ENCODE measurements at regions not wholly inside any gene's neighbourhood (a gene's known extent, or its start where the extent isn't known, plus 50 kb on each side); places are given as distances from the start of the nearest gene placed in this dataset.

DNA sequence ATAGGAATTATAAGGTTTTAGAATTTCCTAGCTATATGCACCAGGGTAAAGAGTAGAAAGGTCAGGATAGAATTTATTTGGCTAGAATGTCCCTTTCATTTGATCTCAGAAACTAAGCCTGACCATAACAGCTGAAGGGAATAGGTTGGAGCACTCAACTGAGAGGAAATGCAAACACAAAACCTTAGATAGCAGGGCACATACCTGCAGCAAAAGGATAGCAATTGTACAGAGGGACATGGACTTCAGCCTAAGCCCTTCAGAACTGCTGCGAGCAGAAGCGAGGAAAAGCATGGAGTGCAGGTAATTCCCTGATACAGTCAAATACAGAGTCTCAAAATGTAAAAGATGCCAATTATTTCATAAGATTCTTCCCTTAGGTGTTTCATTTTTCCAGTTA, 211.0 kb upstream of the DDI1 start:
- TF ChIP-seq EGR1 (IDR thresholded peaks at IDR 0.05; ENCODE audit: borderline replicate concordance in 1 of 2, low read depth in 2 of 2, low read length in 2 of 2) (no peak), SMARCA5 (IDR thresholded peaks at IDR 0.05) (no peak), CTCF (IDR thresholded peaks at IDR 0.05 in 2 of 3, conservative IDR thresholded peaks at IDR 0.05 in 1 of 3; ENCODE audit: control insufficient read depth in 2 of 3, extremely low read depth in 1 of 3, insufficient read depth in 1 of 3, low read depth in 3 of 3, low read length in 3 of 3) (no peak), POLR2AphosphoS5 (IDR thresholded peaks at IDR 0.05; ENCODE audit: low read length) (no peak), SP1 (IDR thresholded peaks at IDR 0.05; ENCODE audit: low read depth, low read length) (no peak), CHD4 (IDR thresholded peaks at IDR 0.05) (no peak), RAD21 (IDR thresholded peaks at IDR 0.05; ENCODE audit: insufficient read depth, low read depth, low read length) (no peak), TCF12 (IDR thresholded peaks at IDR 0.05; ENCODE audit: low read depth, low read length) (no peak), ATF3 (IDR thresholded peaks at IDR 0.05; ENCODE audit: borderline replicate concordance, extremely low read depth, low read depth, low read length) (no peak), POLR2A (IDR thresholded peaks at IDR 0.05; ENCODE audit: low read depth, low read length) (no peak), YBX1 (IDR thresholded peaks at IDR 0.05) (no peak), RBBP5 (conservative IDR thresholded peaks at IDR 0.05) (no peak), NRF1 (conservative IDR thresholded peaks at IDR 0.05; ENCODE audit: low read depth, low read length) (no peak), EP300 (IDR thresholded peaks at IDR 0.05; ENCODE audit: borderline replicate concordance in 1 of 2, control insufficient read depth in 1 of 2, low read depth in 2 of 2, low read length in 2 of 2) (no peak)

Measured in GM12878 (cell line).